Stimulated activated CD8-positive, alpha-beta memory T cell treated with anti-CD3 and anti-CD28 coated beads, Interleukin-15, amount 100 ng/mL, for 48 hours (primary cell): ENCODE measurements at regions not wholly inside any gene's neighbourhood (a gene's known extent, or its start where the extent isn't known, plus 50 kb on each side); places are given as distances from the start of the nearest gene placed in this dataset.

ENCODE experiments used
- DNase-seq, 2 donors: peaks; one replicate each; pipeline ENCODE4 v3.0.0-alpha.2; 2020; ENCODE audit warnings: low read depth in 2 of 2

DNA sequence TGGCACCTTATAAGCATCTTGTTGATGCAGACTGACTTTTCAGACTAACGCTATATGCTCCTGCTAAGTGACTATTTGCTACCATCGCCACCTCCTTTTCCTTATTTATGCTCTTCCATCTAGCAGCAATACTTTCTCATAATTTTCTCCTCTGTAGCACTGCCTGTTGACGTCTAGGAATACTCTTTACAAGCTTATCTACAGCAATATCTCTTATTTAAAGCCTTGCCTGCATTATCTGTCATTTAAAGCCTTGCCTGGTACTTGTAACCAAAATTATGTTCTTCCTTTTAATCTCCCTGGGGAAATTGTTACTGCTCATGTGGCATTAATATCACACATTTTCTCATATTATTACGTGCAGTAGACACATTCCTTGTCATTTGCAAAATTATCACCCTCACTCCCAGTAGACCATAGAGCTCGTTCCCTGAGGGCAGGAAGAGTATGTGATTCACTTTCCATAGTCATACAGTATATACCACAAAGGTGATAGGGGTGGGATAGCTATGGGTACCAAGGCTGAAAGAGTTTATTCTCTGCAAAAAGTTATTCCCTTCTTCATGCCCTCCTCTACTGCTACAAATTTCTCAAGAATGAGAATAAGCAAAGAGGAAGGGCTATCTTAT is 359.7 kb upstream of the PCDH15 start:
- DNase-seq: no peak

- no peak for DNase-seq
These were observed 357.6 kb upstream of the PCDH15 start for GRCh38 chr10:55158633-55159032.

GRCh38 chr10:55146032-55146431 is 345.0 kb upstream of the PCDH15 start:
- no peak for DNase-seq

DNA sequence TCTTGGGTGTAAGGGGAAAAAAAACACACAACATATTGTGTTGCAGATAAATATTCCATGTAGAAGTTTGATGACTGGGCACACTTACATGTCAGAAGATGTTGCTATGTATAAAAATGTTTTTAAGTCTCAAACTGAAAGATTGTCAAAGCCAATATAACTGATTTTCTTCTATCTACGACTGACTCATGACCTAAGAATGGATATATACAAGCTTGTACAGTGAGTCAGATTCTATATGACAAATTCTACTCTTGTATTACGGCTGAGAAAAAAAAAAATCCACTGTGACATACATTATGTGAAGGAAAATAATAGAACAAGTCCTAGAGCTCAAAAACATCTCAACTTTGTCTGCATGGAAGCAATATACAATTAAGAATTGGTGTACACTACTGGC is 343.0 kb upstream of the PCDH15 start:
- DNase-seq: no peak

GRCh38 chr10:55141892-55142291 is 340.9 kb upstream of the PCDH15 start:
- no peak for DNase-seq

GRCh38 chr10:55137063-55137462 is 336.0 kb upstream of the PCDH15 start:
- no peak for DNase-seq

- DNase-seq: no peak
These were observed 303.7 kb upstream of the PCDH15 start for GRCh38 chr10:55104738-55105137.

DNA sequence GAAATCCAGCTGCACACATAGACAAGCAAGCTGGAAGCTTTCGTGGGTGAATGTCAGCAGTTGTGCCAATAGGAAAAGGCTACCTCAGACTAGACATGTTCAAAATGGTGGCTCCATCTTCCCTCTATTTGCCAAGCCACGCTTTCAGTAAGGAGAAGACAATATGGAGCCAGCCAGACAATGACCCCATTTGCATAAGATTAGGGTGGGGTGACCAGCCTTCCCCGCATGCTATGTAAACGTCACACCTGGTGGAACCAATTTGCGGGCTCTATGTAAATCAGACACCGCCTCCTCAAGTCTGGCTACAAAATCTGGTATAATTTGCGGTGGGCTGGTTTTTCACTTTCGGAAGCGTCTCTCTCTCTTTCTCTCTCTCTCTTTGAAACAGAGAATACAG is 297.4 kb upstream of the PCDH15 start:
- DNase-seq: no peak

DNA sequence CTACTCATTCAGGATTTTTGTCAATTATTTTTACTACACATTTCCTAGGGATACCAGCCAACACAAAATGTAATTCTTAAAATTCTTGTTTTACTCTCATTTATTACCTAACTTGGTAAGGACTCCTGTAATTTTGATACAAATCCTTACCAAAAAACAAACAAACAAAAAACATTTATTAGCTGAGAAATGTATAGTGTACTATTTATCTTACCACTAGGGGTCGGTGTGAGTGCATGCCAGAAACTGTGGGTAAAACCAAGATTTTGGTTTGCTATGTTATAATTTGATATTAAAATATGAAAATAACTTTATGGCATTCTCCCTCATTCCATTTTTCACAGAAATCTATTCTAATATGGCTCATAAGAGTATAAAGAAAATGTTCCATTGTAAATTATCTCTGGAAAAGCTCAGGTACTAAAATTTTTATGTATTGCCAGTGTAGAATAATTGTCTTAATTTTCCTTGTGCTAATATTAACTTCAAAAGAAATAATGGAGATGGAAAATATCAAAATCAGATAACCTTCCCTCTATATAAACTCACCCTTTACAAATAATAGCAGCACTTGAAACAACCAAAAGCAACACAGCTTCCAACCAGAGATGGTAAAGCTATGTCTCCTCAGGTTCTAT is 290.8 kb upstream of the PCDH15 start:
- DNase-seq: no peak

DNA sequence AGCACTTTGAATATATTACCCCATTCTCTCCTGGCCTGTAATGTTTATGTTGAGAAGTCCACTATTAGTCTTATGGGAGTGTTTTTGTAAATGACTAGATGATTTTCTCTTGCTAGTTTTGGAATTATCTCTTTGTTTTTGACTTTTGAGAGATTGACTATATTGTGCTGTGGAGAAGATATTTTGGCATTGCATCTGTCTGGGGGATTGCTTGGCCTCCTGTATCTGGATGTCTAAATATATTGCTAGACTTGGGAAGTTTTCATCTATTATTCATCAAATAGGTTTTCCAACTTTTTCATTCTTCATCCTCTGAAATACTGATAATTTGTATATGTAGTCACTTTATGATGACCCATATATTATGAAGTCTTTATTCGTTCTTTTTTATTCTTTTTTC is 277.1 kb upstream of the PCDH15 start:
- DNase-seq: no peak

GRCh38 chr10:55065185-55065584 is 264.2 kb upstream of the PCDH15 start:
- DNase-seq: no peak

DNA sequence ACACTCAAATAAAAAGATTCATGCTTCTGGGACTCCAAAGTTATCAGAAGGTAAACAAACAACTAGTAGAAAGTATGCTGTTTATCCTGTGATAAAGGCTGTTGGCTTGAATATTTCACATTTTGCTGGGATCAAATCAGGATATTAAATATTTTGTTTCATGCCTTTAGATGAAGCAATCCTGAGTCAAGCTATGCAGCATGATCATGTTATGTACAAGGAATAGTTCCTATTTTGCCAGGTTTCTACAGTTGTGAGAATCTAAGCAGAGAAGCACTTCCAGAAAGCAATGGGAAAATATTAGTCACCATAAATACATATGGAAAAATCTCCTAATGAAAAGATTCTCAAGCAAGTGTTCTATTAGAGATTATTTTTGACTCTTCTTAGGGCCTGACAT is 262.8 kb upstream of the PCDH15 start:
- no peak for DNase-seq

DNA sequence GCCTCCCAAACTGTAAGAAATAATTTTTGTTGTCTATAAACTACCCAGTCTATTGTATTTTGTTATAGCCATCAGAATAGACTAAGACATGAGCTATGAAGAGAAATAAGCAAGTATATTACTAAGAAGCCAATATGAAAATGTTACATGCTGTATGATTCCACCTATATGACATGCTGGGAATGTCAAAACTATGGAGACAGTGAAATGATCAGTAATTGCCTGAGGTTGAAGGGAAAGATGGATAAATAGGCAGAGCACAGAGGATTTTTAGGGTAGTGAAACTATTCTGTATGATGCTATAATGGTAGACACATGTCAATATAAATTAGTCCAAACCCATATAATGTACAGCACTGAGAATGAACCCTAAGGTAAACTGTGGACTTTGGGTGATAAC is 261.3 kb upstream of the PCDH15 start:
- no peak for DNase-seq

GRCh38 chr10:55058800-55059199 is 257.8 kb upstream of the PCDH15 start:
- DNase-seq: no peak

DNA sequence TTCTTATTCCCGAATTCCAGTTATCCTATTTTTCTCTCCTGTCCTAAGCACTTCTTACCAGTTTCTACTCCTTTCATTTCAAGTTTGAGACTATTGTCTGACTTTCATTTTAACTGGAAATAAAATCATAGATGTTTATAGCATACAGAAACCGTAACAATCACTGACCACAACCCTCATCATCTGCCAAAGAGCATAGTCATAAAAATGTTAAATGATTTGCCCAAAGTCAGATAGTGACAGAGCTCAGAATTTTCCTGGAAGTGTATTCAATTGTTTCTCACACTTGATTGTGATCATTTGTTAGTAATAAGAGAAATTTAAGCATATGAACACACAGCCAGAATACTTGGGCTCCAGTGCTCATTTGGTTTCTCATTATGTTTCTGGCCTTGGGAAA is 250.5 kb upstream of the PCDH15 start:
- no peak for DNase-seq

GRCh38 chr10:55048830-55049498 is 247.9 kb upstream of the PCDH15 start:
- DNase-seq: no peak

DNA sequence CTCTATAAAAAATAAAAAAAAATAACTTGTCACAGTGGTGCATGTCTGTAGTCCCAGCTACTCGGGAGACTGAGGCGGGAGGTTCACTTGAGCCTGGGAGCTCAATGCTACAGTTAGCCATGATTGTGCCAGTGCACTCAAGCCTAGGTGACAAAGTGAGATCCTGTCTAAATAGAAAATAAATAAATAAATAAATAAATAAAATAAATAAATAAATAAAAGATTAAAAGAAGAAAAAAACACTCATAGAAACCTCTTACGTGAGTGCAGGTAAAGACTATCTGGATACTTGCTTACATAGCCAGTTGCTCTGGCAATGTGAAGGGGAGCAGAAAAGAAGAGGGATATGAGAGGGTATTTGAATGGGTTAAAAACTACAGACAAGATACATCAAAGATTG is 242.5 kb upstream of the PCDH15 start:
- DNase-seq: no peak

- no peak for DNase-seq
These were observed 232.0 kb upstream of the PCDH15 start for GRCh38 chr10:55033061-55033460.

GRCh38 chr10:55024713-55025112 is 223.7 kb upstream of the PCDH15 start:
- no peak for DNase-seq

DNA sequence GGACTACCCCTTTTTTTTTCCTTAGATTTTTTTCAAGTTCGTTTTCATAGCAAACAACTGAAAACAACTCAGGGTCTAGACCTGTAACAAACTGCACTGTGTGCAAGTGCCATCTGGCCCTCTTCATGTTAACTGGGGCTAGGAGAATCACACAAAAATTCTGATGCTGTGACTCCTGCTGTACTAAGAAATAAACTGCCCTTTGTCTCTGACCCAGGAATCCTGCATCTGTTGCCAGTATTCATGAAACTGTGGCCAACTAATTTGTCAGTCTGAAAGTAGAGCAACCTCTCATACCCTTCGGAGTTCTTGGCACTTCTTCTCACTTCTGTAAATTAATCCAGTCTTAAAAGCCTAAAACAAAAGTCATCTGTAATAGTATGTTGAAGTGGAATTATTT is 218.4 kb upstream of the PCDH15 start:
- no peak for DNase-seq

- no peak for DNase-seq
These were observed 212.3 kb upstream of the PCDH15 start for GRCh38 chr10:55013318-55013717.

GRCh38 chr10:55002420-55002819 is 201.4 kb upstream of the PCDH15 start:
- DNase-seq: no peak

DNA sequence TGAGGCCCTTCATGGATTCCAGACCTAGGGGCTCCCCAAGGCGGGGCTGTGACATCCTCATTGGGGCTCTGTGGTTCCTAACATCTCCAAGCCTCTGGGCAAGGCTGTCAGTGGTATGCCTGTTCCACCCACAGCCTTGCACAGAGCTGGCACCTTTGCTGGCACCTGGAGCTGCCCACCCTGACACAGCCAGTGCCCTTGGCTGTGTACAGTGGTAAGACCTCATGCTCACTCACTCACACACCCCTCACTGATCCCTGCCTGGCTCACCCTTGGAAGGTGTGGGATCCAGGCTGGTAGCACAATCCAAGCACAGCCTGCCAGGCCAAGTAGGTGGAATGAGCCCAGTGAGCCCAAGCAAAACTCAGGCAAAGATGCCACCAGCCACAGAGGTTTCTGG is 200.4 kb upstream of the PCDH15 start:
- DNase-seq: no peak
